Uterus (tissue), 2 donors: ENCODE measurements at regions not wholly inside any gene's neighbourhood (a gene's known extent, or its start where the extent isn't known, plus 50 kb on each side); places are given as distances from the start of the nearest gene placed in this dataset.

Experiments
- CTCF ChIP-seq, 4 experiments: fragments of 200-600 bp in 2 of 4; fragments of 450-650 bp in 2 of 4; sonication (generic) in 2 of 4; IDR thresholded peaks; one replicate each; pipeline ENCODE4 v1.5.1; 2016 to 2019; ENCODE audit warnings: antibody characterized with exemption in 4 of 4, mild to moderate bottlenecking in 2 of 4, moderate library complexity in 1 of 4
- POLR2A ChIP-seq, 2 donors: fragments of 450-650 bp; IDR thresholded peaks; one replicate each; pipeline ENCODE4 v1.6.1; 2016; ENCODE audit warnings: antibody characterized with exemption in 2 of 2, mild to moderate bottlenecking in 1 of 2, moderate library complexity in 1 of 2

GRCh38 chr4:13710246-13710885 lies 82.8 kb upstream of the BOD1L1 start:
- no peak for TF ChIP-seq CTCF (IDR thresholded peaks at IDR 0.05)
- no peak for TF ChIP-seq POLR2A (IDR thresholded peaks at IDR 0.05)
